AG04450 (cell line): ENCODE measurements at regions not wholly inside any gene's neighbourhood (a gene's known extent, or its start where the extent isn't known, plus 50 kb on each side); places are given as distances from the start of the nearest gene placed in this dataset.

Experiments
- CTCF ChIA-PET: fragments of 300-600, 350-600 bp; formaldehyde crosslinking; extraction: SDS; loops from one replicate; lab custom pipeline; 2022; ENCODE audit warnings: antibody characterized with exemption, inconsistent platforms; lab: Charles Lee
- POLR2A ChIA-PET: fragments of 350-600 bp; formaldehyde crosslinking; extraction: SDS; loops from one replicate; lab custom pipeline; 2021; ENCODE audit warnings: antibody characterized with exemption, inconsistent platforms; lab: Yijun Ruan, JAX
- DNase-seq: peaks from one replicate; pipeline ENCODE4 v3.0.0-alpha.2; 2011; ENCODE audit warnings: low read depth, low spot score
- H3K27ac ChIP-seq: one replicate; pipeline ENCODE4 v1.5.1; 2012; ENCODE audit warnings: low read depth, low read length, control low read depth
- H3K27me3 ChIP-seq: one replicate; pipeline ENCODE4 v1.6.0; 2012; ENCODE audit warnings: low read length; ENCODE audit not compliant: control insufficient read depth, insufficient read depth
- H3K4me3 ChIP-seq: 2 replicates; pipeline ENCODE4 v1.5.1; 2011; ENCODE audit warnings: mild to moderate bottlenecking, low read depth, low read length, control low read depth
- H3K9me3 ChIP-seq: 2 replicates; pipeline ENCODE4 v1.5.1; 2012; ENCODE audit warnings: low read length; ENCODE audit not compliant: control insufficient read depth, insufficient read depth
- CTCF ChIP-seq: IDR thresholded peaks from 2 replicates; pipeline ENCODE4 v1.5.1; 2011; ENCODE audit warnings: low read depth, low read length, control low read depth, inconsistent platforms

- ChIA-PET POLR2A (no interaction called here), CTCF (interaction anchor here (0.9 to 1.0 kb wide), 2 partner anchors 10 to 111 kb away, joined by 3 read pairs; no protein-coding TSS in a partner anchor)
- Histone ChIP-seq H3K9me3 (no peaks in the 10 kb centered on the region; the same call in 1 of the 2 replicates), H3K4me3 (no peak overlapping the region), H3K27ac (no peak overlapping the region), H3K27me3 (peaks cover 36% of the 10 kb centered on the region)
- DNase-seq: no peak
- TF ChIP-seq CTCF: no peak
Observed at GRCh38 chr5:1652873-1653697, 129.3 kb upstream of the LPCAT1 start.

- Histone ChIP-seq H3K27me3 (peaks cover 29% of the 10 kb centered on the region), H3K9me3 (no peaks in the 10 kb centered on the region; the same call in 1 of the 2 replicates), H3K27ac (no peak overlapping the region), H3K4me3 (no peak overlapping the region)
- ChIA-PET CTCF (no interaction called here), POLR2A (no interaction called here)
- DNase-seq: no peak
- no peak for TF ChIP-seq CTCF
Observed at GRCh38 chr5:1651971-1652872, 128.5 kb upstream of the LPCAT1 start.

GRCh38 chr5:1651250-1651649, 127.5 kb upstream of the LPCAT1 start:
- TF ChIP-seq CTCF: no peak
- Histone ChIP-seq H3K9me3 (no peaks in the 10 kb centered on the region; the same call in 1 of the 2 replicates), H3K27me3 (peaks cover 23% of the 10 kb centered on the region), H3K4me3 (no peak overlapping the region), H3K27ac (no peak overlapping the region)
- DNase-seq: no peak
- CTCF ChIA-PET: no interaction called here
- POLR2A ChIA-PET: no interaction called here

DNA sequence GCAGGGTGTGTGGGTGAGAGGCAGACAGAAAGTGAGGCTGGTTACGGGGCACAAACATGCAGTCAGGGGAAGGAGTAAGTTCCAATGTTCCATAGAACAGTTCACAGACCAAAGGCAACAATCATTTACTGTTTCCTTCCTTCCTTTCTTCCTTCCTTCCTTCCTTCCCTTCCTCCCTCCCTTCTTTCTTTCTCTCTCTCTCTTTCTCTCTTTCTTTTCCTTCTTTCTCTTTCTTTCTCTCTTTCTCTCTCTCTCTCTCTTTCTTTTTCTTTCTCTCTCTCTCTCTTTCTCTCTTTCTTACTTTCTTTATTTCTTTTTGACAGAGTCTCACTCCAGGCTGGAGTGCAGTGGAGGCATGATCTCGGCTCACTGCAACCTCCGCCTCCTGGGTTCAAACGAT, 125.8 kb upstream of the LPCAT1 start:
- POLR2A ChIA-PET: no interaction called here
- Histone ChIP-seq H3K9me3 (no peaks in the 10 kb centered on the region; the same call in 1 of the 2 replicates), H3K27ac (no peak overlapping the region), H3K4me3 (no peak overlapping the region), H3K27me3 (peaks cover 25% of the 10 kb centered on the region)
- CTCF ChIA-PET: no interaction called here
- DNase-seq: no peak
- no peak for TF ChIP-seq CTCF
